MM.1S (cell line): ENCODE measurements at regions not wholly inside any gene's neighbourhood (a gene's known extent, or its start where the extent isn't known, plus 50 kb on each side); places are given as distances from the start of the nearest gene placed in this dataset.

ENCODE experiments used
- DNase-seq: peaks from one replicate; pipeline ENCODE4 v3.0.0-alpha.2; 2015
- H2AFZ ChIP-seq: fragments of 300-600 bp; sonication (generic); 2 replicates; pipeline ENCODE4 v1.6.0; 2016; ENCODE audit warnings: antibody characterized with exemption, low read length
- H3F3A ChIP-seq: fragments of 300-600 bp; sonication (generic); 2 replicates; pipeline ENCODE4 v1.6.1; 2016; ENCODE audit warnings: mild to moderate bottlenecking, antibody characterized with exemption, low read length, moderate library complexity, mixed read lengths; ENCODE audit not compliant: insufficient read depth
- H3K27ac ChIP-seq: fragments of 300-600 bp; sonication (generic); 2 replicates; pipeline ENCODE4 v1.5.1; 2016; ENCODE audit warnings: mild to moderate bottlenecking, low read length
- H3K27me3 ChIP-seq: fragments of 300-600 bp; sonication (generic); replicated peaks from 2 replicates; pipeline ENCODE4 v1.6.0; 2016; ENCODE audit warnings: low read length; ENCODE audit not compliant: insufficient read depth
- H3K36me3 ChIP-seq: fragments of 300-600 bp; sonication (generic); replicated peaks from 2 replicates; pipeline ENCODE4 v1.6.1; 2016; ENCODE audit warnings: mild to moderate bottlenecking, low read length, mixed read lengths; ENCODE audit not compliant: insufficient read depth
- H3K4me1 ChIP-seq: fragments of 300-600 bp; sonication (generic); 2 replicates; pipeline ENCODE4 v1.6.1; 2016; ENCODE audit warnings: low read length, mixed read lengths
- H3K4me2 ChIP-seq: fragments of 300-600 bp; sonication (generic); 2 replicates; pipeline ENCODE4 v1.6.0; 2016; ENCODE audit warnings: low read depth, low read length
- H3K4me3 ChIP-seq: fragments of 300-600 bp; sonication (generic); 2 replicates; pipeline ENCODE4 v1.5.1; 2016; ENCODE audit warnings: low read length, mixed read lengths
- H3K79me2 ChIP-seq: fragments of 300-600 bp; sonication (generic); 2 replicates; pipeline ENCODE4 v1.6.1; 2016; ENCODE audit warnings: mixed run types, low read length, mixed read lengths
- H3K9ac ChIP-seq: fragments of 300-600 bp; sonication (generic); 2 replicates; pipeline ENCODE4 v1.6.1; 2016; ENCODE audit warnings: low read length, mixed read lengths
- H3K9me2 ChIP-seq: fragments of 300-600 bp; sonication (generic); replicated peaks from 2 replicates; pipeline ENCODE4 v1.6.1; 2016; ENCODE audit warnings: mild to moderate bottlenecking, low read length, mixed read lengths; ENCODE audit not compliant: insufficient read depth
- H3K9me3 ChIP-seq: fragments of 300-600 bp; sonication (generic); replicated peaks from 2 replicates; pipeline ENCODE4 v1.6.1; 2016; ENCODE audit warnings: mild to moderate bottlenecking, low read length, mixed read lengths; ENCODE audit not compliant: insufficient read depth
- H4K20me1 ChIP-seq: fragments of 300-600 bp; sonication (generic); 2 replicates; pipeline ENCODE4 v1.6.1; 2016; ENCODE audit warnings: mild to moderate bottlenecking, low read length, moderate library complexity, mixed read lengths; ENCODE audit not compliant: insufficient read depth
- EZH2 ChIP-seq: fragments of 300-600 bp; sonication (generic); optimal IDR thresholded peaks from 2 replicates; pipeline ENCODE3; 2017; ENCODE audit warnings: low read depth, mild to moderate bottlenecking, antibody characterized with exemption, low read length, mixed read lengths
- EZH2phosphoT487 ChIP-seq: fragments of 300-600 bp; sonication (generic); IDR thresholded peaks from 2 replicates; pipeline ENCODE4 v1.6.1; 2018; ENCODE audit warnings: antibody characterized with exemption, low read length
- TF ChIP-seq, protein P1 (sequence below): fragments of 300-600 bp; sonication (generic); IDR thresholded peaks from 2 replicates; pipeline ENCODE4 v1.5.1; 2016; ENCODE audit warnings: antibody characterized with exemption, low read length, mixed read lengths

DNA sequence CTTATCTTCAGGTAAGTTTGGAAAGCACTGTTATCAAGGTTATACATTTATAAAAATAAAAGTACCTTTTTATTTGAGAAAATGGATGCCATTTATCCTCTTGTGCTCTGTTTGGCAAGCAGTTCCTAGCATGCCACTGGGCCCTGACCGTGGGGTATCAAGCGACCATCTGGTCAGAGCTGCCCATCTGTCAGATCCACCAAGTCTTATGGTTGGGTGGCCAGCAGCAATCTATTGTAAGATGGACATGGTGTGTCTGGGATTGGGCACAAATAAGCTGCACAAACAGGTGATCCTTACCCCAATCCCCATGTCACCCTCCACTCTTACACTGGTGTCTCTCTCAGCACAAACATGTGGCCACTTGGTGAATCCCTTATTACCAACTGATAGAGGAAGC is 178.5 kb downstream of the DLEU7 start:
- Histone ChIP-seq H3K9me3 (no peaks in the 10 kb centered on the region), H3K4me2 (no peak overlapping the region), H3K4me3 (no peak overlapping the region), H3K9ac (no peak overlapping the region), H3K9me2 (no peaks in the 10 kb centered on the region), H3K27ac (no peak overlapping the region), H4K20me1 (no peaks in the 10 kb centered on the region), H3F3A (no peaks in the 10 kb centered on the region), H2AFZ (no peak overlapping the region), H3K79me2 (no peaks in the 10 kb centered on the region), H3K27me3 (no peaks in the 10 kb centered on the region), H3K4me1 (no peaks in the 10 kb centered on the region), H3K36me3 (no peaks in the 10 kb centered on the region)
- no peak for DNase-seq
- no peak for TF ChIP-seq EZH2phosphoT487
- TF ChIP-seq, protein P1, sequence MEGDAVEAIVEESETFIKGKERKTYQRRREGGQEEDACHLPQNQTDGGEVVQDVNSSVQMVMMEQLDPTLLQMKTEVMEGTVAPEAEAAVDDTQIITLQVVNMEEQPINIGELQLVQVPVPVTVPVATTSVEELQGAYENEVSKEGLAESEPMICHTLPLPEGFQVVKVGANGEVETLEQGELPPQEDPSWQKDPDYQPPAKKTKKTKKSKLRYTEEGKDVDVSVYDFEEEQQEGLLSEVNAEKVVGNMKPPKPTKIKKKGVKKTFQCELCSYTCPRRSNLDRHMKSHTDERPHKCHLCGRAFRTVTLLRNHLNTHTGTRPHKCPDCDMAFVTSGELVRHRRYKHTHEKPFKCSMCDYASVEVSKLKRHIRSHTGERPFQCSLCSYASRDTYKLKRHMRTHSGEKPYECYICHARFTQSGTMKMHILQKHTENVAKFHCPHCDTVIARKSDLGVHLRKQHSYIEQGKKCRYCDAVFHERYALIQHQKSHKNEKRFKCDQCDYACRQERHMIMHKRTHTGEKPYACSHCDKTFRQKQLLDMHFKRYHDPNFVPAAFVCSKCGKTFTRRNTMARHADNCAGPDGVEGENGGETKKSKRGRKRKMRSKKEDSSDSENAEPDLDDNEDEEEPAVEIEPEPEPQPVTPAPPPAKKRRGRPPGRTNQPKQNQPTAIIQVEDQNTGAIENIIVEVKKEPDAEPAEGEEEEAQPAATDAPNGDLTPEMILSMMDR: no peak
- TF ChIP-seq EZH2: no peak

GRCh38 chr13:50668049-50668448 is 175.4 kb downstream of the DLEU7 start:
- H2AFZ ChIP-seq: no peak overlapping the region
- no peak overlapping the region for H3K9ac ChIP-seq
- no peaks in the 10 kb centered on the region for H3K79me2 ChIP-seq
- H3F3A ChIP-seq: no peaks in the 10 kb centered on the region
- no peaks in the 10 kb centered on the region for H4K20me1 ChIP-seq
- no peak for DNase-seq
- H3K27ac ChIP-seq: no peak overlapping the region
- H3K4me3 ChIP-seq: no peak overlapping the region
- no peaks in the 10 kb centered on the region for H3K9me2 ChIP-seq
- no peaks in the 10 kb centered on the region for H3K36me3 ChIP-seq
- no peaks in the 10 kb centered on the region for H3K9me3 ChIP-seq
- H3K27me3 ChIP-seq: no peaks in the 10 kb centered on the region
- TF ChIP-seq, protein P1: no peak
- TF ChIP-seq EZH2phosphoT487 (no peak), EZH2 (no peak)
- H3K4me2 ChIP-seq: no peak overlapping the region
- H3K4me1 ChIP-seq: no peaks in the 10 kb centered on the region

DNA sequence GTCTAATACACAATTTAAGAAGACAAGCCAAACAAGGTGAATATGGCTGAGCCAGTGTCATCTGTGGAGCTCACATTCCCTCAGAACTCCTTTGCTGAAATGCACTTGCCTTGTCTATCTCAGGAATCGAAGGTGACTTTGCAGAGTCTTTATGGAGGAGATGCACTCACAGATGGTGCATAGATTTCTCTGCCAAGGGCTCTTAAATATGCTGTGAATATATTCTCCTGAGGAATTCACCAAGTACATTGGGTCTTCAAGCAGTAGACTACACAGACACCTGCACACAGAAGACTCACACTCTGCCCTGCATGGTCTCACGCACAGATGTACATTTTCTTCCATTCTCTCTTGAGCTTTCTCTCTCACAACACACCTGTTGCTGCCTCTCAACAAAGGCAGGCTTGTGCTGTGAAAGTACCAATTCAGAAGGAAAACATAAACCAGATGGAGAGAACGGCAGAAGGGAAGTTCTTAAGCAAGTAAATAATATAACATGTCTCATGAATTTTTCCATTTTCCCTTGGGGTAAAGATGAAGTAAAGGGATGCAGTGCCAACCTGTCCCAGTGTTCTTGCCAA is 174.7 kb downstream of the DLEU7 start:
- Histone ChIP-seq H3K36me3 (no peaks in the 10 kb centered on the region), H3K4me3 (no peak overlapping the region), H3K9me2 (no peaks in the 10 kb centered on the region), H3K27me3 (no peaks in the 10 kb centered on the region), H3K4me2 (no peak overlapping the region), H3K27ac (no peak overlapping the region), H3K4me1 (no peaks in the 10 kb centered on the region), H2AFZ (no peak overlapping the region), H4K20me1 (no peaks in the 10 kb centered on the region), H3K79me2 (no peaks in the 10 kb centered on the region), H3K9ac (no peak overlapping the region), H3K9me3 (no peaks in the 10 kb centered on the region), H3F3A (no peaks in the 10 kb centered on the region)
- TF ChIP-seq EZH2: no peak
- TF ChIP-seq, protein P1: no peak
- TF ChIP-seq EZH2phosphoT487: no peak
- DNase-seq: no peak

DNA sequence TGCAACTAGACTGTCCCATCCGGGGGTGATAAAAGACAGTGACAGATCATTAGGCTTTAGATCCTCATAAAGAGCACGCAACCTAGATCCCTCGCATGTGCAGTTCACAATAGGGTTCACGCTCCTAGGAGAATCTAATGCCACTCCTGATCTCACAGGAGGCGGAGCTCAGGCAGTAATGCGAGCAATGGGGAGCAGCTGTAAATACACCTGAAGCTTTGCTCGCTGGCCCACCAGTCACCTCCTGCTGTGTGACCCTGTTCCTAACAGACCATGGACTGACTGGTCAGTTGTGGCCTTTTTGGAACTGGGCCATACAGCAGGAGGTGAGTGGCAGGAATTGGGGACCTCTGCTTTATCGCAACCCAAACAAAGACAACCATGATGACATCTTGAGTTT is 173.2 kb downstream of the DLEU7 start:
- H3K9ac ChIP-seq: no peak overlapping the region
- H3K4me1 ChIP-seq: no peaks in the 10 kb centered on the region
- no peak overlapping the region for H3K27ac ChIP-seq
- H3K79me2 ChIP-seq: no peaks in the 10 kb centered on the region
- H3K27me3 ChIP-seq: no peaks in the 10 kb centered on the region
- no peaks in the 10 kb centered on the region for H3K36me3 ChIP-seq
- DNase-seq: no peak
- no peaks in the 10 kb centered on the region for H3K9me2 ChIP-seq
- no peaks in the 10 kb centered on the region for H3K9me3 ChIP-seq
- H3K4me3 ChIP-seq: no peak overlapping the region
- no peaks in the 10 kb centered on the region for H4K20me1 ChIP-seq
- H3K4me2 ChIP-seq: no peak overlapping the region
- no peak overlapping the region for H2AFZ ChIP-seq
- H3F3A ChIP-seq: no peaks in the 10 kb centered on the region
- TF ChIP-seq, protein P1: no peak
